ENCODE measurements at regions not wholly inside any gene's neighbourhood (a gene's known extent, or its start where the extent isn't known, plus 50 kb on each side); places are given as distances from the start of the nearest gene placed in this dataset.
A peak's percentile ranks its signal among the peaks of the same experiment; 100 is the strongest.

GRCh38 chr10:125379592-125379991 is 219.2 kb upstream of the CTBP2 start:
- H3K4me2 ChIP-seq, result no peak overlapping the region
- no peak for TF ChIP-seq ELK1 (IDR thresholded peaks at IDR 0.05; ENCODE audit: low read depth, low read length)
- TF ChIP-seq, protein P1, sequence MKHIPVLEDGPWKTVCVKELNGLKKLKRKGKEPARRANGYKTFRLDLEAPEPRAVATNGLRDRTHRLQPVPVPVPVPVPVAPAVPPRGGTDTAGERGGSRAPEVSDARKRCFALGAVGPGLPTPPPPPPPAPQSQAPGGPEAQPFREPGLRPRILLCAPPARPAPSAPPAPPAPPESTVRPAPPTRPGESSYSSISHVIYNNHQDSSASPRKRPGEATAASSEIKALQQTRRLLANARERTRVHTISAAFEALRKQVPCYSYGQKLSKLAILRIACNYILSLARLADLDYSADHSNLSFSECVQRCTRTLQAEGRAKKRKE (CRISPR knock-in tag; IDR thresholded peaks at IDR 0.05; ENCODE audit: low read depth), result no peak
- no peak for TF ChIP-seq NFE2L2 (conservative IDR thresholded peaks at IDR 0.05; ENCODE audit: low read length)
- no peak for TF ChIP-seq CEBPB (IDR thresholded peaks at IDR 0.05)
- CTCF ChIA-PET, result no interaction called here

DNA sequence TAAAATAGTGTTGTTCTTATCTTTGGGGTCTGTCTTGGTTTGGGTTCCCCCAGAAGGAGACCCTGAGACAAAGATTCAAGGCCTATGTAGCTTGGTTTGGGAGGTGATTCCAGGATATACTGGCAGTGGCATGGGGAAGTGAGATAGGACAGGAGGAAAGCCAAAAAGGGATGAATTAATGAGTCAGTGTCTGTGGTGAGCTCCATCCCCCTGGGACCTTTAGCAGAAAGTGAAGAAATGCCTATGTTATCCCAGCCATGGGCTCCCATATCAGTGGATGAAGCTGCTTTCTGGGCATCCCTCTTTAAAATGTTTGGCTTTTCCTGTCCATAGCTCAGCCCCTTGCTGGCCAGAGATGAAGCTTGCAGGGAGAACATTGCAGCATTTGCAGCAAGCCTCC is 217.0 kb upstream of the CTBP2 start:
- H3K4me3 ChIP-seq, result no peak overlapping the region
- ATAC-seq, result no peak
- TF ChIP-seq CEBPB (IDR thresholded peaks at IDR 0.05) (no peak), FOSB (CRISPR knock-in tag; IDR thresholded peaks at IDR 0.05) (no peak), KDM5A (IDR thresholded peaks at IDR 0.05) (no peak), EHMT2 (IDR thresholded peaks at IDR 0.05; ENCODE audit: low read depth) (no peak), POLR2A (IDR thresholded peaks at IDR 0.05; ENCODE audit: low read length) (no peak), HOXB13 (CRISPR knock-in tag; IDR thresholded peaks at IDR 0.05; ENCODE audit: low read depth) (no peak), NPAS2 (CRISPR knock-in tag; IDR thresholded peaks at IDR 0.05; ENCODE audit: borderline replicate concordance) (no peak), RFX5 (IDR thresholded peaks at IDR 0.05) (no peak), CBX8 (IDR thresholded peaks at IDR 0.05) (no peak), JUNB (IDR thresholded peaks at IDR 0.05) (no peak), HEYL (CRISPR knock-in tag; IDR thresholded peaks at IDR 0.05) (no peak), HOXB5 (CRISPR knock-in tag; IDR thresholded peaks at IDR 0.05) (no peak), CHD4 (IDR thresholded peaks at IDR 0.05; ENCODE audit: borderline replicate concordance) (no peak)
- ChIA-PET POLR2A (no interaction called here), CTCF (interaction anchor here (0.5 to 1.0 kb wide), 2 partner anchors 8 to 515 kb away, joined by 3 read pairs; no protein-coding TSS in a partner anchor)
- H3K4me1 ChIP-seq, result no peaks in the 10 kb centered on the region
- FAIRE-seq, result no peak
- H3K9me3 ChIP-seq, result peaks cover 10% of the 10 kb centered on the region
- no peak overlapping the region for H3K4me2 ChIP-seq
- no peak overlapping the region for H3K27ac ChIP-seq
- DNase-seq (ENCODE audit: low read depth in 1 of 2, low spot score in 1 of 2), result no peak

More at GRCh38 chr10:125379592-125379991, 219.2 kb upstream of the CTBP2 start:
- Histone ChIP-seq H3K4me3 (no peak overlapping the region), H3K27ac (no peak overlapping the region), H3K9me3 (peaks cover 16% of the 10 kb centered on the region), H3K4me1 (no peaks in the 10 kb centered on the region)
- 62% methylated on average over 4 of the region's 4 CpGs for WGBS (ENCODE audit: missing lambda C conversion rate)
- ATAC-seq (no peak), DNase-seq (ENCODE audit: low read depth in 1 of 2, low spot score in 1 of 2) (no peak), FAIRE-seq (no peak)
- POLR2A ChIA-PET, result no interaction called here

DNA sequence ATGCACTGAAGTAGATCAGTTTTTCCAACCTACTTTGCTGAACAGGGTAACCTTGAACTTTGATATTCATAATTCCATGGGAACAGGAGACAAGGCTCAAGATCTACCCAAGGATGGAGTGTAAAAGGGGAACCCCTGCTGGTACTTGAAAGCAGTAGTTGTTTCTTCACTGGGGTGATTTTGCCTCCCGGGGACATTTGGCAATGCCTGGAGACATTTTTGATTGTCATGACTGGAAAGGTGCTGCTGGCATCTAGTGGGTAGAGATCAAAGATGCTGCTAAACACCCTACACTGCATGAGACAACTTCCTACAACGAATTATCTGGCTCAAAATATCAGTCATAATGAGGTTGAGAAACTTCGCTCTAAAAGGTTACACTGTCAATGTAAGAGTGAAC is 214.8 kb upstream of the CTBP2 start:
- H3K9me3 ChIP-seq, result peaks cover 9% of the 10 kb centered on the region
- ChIA-PET POLR2A (no interaction called here), CTCF (interaction anchor here (0.7 kb wide), 1 partner anchor 205 kb away, joined by 3 read pairs; no protein-coding TSS in a partner anchor)
- ATAC-seq (peak in 1 of 2 experiments; percentile 39; a peak in 2 of 6 replicates), FAIRE-seq (no peak), DNase-seq (ENCODE audit: low read depth in 1 of 2, low spot score in 1 of 2) (peak in 1 of 2 experiments; percentile 30)
- 22% methylated on average over 3 of the region's 3 CpGs for WGBS (ENCODE audit: missing lambda C conversion rate)
- H3K27ac ChIP-seq, result no peak overlapping the region
- no peak overlapping the region for H3K4me2 ChIP-seq
- TF ChIP-seq FOSL2 (IDR thresholded peaks at IDR 0.05) (no peak), FOSL2 (CRISPR knock-in tag; IDR thresholded peaks at IDR 0.05) (no peak), RAD21 (conservative IDR thresholded peaks at IDR 0.05 in 1 of 2, IDR thresholded peaks at IDR 0.05 in 1 of 2) (peak; percentile 30 to 41; a peak in 2 of 5 replicates), CTCF (IDR thresholded peaks at IDR 0.05) (peak; percentile 15; the same call in 1 of the 3 replicates)
- H3K4me3 ChIP-seq, result no peak overlapping the region
- no peaks in the 10 kb centered on the region for H3K4me1 ChIP-seq

All from A549 (cell line).